HS-5 (cell line): ENCODE measurements at regions not wholly inside any gene's neighbourhood (a gene's known extent, or its start where the extent isn't known, plus 50 kb on each side); places are given as distances from the start of the nearest gene placed in this dataset.
"Not testable (repeated sequence)": the region's sequence is repeated elsewhere in the genome, so short reads cannot be mapped to it uniquely, and the experiment has no call there.

Experiments
- DNase-seq: peaks from one replicate; pipeline ENCODE4 v3.0.0-alpha.2; 2012; ENCODE audit warnings: low read depth

GRCh38 chr5:74500110-74500917, 140.2 kb downstream of the ENC1 start:
- no peak for DNase-seq

- DNase-seq: no peak
Measured at GRCh38 chr5:74499256-74500050, 141.1 kb downstream of the ENC1 start.

GRCh38 chr5:74497706-74498105, 142.8 kb downstream of the ENC1 start:
- DNase-seq: no peak

- no peak for DNase-seq
Measured at GRCh38 chr5:74493411-74493810, 147.1 kb downstream of the ENC1 start.

GRCh38 chr5:74492230-74492629, 148.3 kb downstream of the ENC1 start:
- no peak for DNase-seq

GRCh38 chr5:74491586-74491985, 148.9 kb downstream of the ENC1 start:
- no peak for DNase-seq

GRCh38 chr5:74490814-74491213, 149.7 kb downstream of the ENC1 start:
- no peak for DNase-seq

- no peak for DNase-seq
Measured at GRCh38 chr5:74482990-74483389, 157.5 kb downstream of the ENC1 start.

- no peak for DNase-seq
Measured at GRCh38 chr5:74482523-74482922, 158.0 kb downstream of the ENC1 start.

GRCh38 chr5:74481357-74481756, 159.2 kb downstream of the ENC1 start:
- not testable (repeated sequence) for DNase-seq

- no peak for DNase-seq
Measured at GRCh38 chr5:74480201-74480600, 160.3 kb downstream of the ENC1 start.

- DNase-seq: no peak
Measured at GRCh38 chr5:74478328-74478727, 162.2 kb downstream of the ENC1 start.

GRCh38 chr5:74477761-74478160, 162.8 kb downstream of the ENC1 start:
- DNase-seq: no peak

- DNase-seq: no peak
Measured at GRCh38 chr5:74476819-74477453, 163.6 kb downstream of the ENC1 start.

GRCh38 chr5:74476046-74476818, 164.3 kb downstream of the ENC1 start:
- no peak for DNase-seq

GRCh38 chr5:74471875-74472274, 168.7 kb downstream of the ENC1 start:
- no peak for DNase-seq

- no peak for DNase-seq
Measured at GRCh38 chr5:74469234-74469994, 171.1 kb downstream of the ENC1 start.

GRCh38 chr5:74468421-74468820, 172.1 kb downstream of the ENC1 start:
- no peak for DNase-seq

GRCh38 chr5:74465724-74466123, 174.8 kb downstream of the ENC1 start:
- no peak for DNase-seq

- no peak for DNase-seq
Measured at GRCh38 chr5:74464512-74465209, 175.9 kb downstream of the ENC1 start.

GRCh38 chr5:74462356-74462755, 178.2 kb downstream of the ENC1 start:
- DNase-seq: no peak
